RCC 7860 (cell line): ENCODE measurements at regions not wholly inside any gene's neighbourhood (a gene's known extent, or its start where the extent isn't known, plus 50 kb on each side); places are given as distances from the start of the nearest gene placed in this dataset.
"Not testable (repeated sequence)": the region's sequence is repeated elsewhere in the genome, so short reads cannot be mapped to it uniquely, and the experiment has no call there.

Experiments used
- DNase-seq: peaks from one replicate; pipeline ENCODE4 v3.0.0-alpha.2; 2015; ENCODE audit warnings: low spot score
- FAIRE-seq: peaks from 2 replicates; lab custom pipeline; 2012; peaks lifted over from hg19 to GRCh38; lab: Jason Lieb, UNC

DNA sequence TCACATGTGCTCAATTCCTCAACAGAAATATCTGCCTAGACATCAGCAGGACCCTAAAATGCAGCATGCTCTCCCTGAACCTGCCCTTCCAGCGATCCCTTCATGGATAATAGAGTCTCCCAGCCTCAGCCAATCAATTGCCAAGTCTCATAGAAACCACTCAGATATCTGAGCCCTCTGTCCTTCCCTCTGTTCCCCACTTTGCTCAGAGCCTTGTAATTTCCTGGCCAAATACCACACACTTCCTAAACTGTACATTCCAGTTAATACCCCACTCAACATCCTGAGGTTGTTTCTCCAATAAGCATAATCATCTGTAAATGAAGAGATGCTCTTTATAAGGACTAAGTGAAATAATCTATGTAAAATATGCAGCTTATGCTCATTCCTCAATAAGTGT lies 59.3 kb upstream of the PTGFRN start:
- FAIRE-seq (no peak), DNase-seq (no peak)

DNA sequence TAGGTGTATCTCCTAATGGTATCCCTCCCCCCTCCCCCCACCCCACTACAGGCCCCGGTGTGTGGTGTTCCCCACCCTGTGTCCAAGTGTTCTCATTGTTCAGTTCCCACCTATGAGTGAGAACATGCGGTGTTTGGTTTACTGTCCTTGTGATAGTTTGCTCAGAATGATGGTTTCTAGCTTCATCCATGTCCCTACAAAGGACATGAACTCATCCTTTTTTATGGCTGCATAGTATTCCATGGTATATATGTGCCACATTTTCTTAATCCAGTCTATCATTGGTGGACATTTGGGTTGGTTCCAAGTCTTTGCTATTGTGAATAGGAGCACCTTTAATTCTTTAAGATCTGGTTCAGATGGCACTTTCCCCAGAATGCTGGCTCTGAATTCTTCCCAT lies 58.5 kb upstream of the PTGFRN start:
- DNase-seq, FAIRE-seq: not testable (repeated sequence)

DNA sequence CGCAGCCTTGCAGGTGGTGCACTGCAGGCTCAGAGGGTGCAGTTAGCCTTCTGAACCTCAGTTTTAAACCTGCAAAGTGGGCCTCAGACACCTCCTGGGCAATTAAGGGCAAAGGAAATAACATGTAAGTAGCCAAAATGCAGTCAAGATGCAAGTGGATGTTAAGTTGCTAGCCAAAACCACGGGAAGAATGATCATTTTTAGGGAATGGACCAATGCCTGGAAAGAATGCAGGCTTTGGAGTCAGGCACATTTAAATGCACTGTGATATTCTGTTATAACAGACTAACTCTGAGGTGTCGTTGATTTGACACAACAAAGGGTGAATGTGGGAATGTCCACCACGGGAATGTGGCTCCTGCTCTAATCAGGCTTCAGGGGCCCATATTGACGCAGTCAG lies 57.9 kb upstream of the PTGFRN start:
- DNase-seq (no peak), FAIRE-seq (no peak)

DNA sequence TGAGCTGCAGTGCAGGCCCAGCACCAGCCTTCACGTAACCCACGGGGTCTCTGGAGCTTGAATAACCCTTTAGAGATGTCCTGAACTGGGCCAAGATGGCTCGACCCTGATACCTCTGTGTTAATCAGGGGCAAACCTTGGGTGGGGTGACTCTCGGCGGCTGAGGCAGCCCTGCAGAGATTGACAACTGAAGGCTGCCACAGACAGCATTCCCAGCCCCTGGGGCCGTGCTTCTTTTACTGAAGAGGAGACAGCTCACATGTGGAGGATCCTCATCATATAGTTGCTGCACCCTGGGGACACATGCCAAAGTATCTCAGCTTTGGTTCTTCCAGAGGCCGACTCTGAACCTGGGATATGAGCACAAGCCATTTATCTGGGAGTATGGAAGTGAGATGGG lies 57.3 kb upstream of the PTGFRN start:
- FAIRE-seq, result no peak
- no peak for DNase-seq

DNA sequence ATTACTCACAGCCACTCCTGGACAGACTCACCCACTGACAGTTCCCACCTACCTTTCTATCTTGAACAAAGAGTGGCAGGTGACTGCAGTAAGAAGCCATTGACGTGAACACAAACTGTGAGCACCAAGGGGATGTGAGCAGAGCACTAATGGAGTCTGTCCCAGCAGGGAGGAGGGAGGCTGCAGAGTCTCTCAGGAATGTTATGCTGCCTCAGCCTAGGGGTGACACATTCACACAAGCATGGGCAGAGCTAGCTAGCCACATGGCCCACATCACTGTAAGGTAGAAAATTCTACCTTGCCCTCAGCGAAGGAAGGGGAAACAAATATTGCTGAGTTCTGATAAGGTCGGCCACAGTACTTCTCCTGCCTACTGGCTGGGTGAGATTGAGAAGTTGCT lies 56.8 kb upstream of the PTGFRN start:
- FAIRE-seq, result no peak
- DNase-seq, result peak; percentile 56

DNA sequence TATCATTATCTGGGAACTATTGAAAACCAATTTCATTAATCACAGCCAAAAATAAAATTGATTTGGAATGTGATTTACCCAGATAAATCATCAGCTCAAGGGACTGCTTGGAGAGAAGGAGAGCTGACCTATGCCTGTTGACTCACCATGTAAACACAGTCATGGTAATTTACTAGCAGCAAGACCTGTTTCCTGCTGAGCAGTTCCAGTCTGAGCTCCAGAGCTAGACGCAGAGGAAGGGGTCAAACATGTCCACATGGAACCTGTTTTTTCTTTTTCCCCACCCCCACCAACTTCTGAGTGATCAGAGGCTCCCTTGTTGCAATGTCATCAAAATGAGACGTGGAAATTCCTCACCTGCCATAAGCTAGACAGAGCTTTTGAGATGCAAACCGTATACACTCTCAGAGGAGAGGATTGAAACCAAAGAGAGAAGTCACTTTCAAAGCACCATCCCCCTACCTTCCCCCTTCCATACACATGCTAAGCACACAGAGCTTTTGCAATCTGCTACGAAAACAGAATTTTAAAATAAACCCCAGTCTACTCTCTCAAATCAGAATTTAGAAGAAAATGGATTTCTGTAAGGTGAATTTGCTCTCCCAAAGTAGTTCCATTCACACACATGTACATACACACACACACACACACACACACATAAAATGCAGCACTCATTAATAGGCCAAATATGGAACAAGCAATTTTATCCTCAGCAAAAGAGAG lies 55.9 kb upstream of the PTGFRN start:
- FAIRE-seq (peak; percentile 90), DNase-seq (peak; percentile 90)

DNA sequence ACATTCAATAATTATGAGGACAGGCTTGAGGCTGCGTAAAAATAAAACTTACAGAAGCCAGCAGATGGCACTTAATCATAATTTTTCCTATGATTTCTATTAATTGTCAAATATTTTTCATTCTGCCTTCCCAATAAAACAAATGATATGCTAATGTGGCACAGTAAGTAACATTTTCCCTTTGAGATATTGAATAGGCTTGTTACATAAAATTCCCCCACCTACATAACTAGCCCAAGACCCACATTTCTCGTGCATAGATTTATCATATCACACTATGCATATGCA lies 55.4 kb upstream of the PTGFRN start:
- DNase-seq (no peak), FAIRE-seq (no peak)

DNA sequence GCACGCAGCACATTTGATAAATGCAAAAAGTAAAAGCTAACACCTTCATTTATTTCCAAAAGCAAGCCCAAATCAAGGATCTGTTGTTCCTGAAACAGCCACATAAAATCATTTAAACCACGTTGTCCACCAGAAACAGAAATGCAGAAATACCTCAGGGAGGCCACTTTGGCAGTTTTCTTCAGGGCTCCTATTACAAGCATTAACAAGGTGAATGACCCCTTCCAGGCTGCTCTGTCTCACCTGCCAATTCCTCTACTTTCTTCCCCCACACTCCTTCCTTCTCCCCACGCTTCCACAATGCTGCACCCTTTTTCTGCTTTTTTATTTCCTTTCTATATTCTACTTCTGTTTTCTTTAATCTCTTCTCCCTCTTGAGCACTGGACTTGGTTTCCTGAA lies 55.0 kb upstream of the PTGFRN start:
- FAIRE-seq (no peak), DNase-seq (no peak)

DNA sequence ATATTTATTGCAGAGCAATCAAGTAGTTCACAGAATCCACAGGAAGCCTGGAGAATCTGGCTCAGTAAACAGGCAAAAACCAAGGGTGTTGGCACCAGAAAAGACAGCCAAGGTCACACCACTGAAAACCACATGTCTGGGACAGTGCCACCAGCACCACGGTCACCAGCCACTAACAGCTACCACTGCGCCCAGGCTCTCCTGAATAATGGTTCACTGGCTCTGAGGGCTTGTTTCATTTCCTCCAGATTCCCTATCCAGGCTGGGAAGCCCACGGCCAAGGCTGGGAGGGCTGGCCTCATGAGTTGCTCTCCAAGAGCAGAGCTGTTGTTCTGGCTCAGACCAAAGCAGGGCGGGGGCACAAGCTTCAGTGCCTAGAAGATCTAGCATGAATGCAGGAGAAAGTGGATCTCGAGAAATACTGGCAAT lies 54.5 kb upstream of the PTGFRN start:
- DNase-seq, result peak; percentile 55
- FAIRE-seq, result peak; percentile 71

DNA sequence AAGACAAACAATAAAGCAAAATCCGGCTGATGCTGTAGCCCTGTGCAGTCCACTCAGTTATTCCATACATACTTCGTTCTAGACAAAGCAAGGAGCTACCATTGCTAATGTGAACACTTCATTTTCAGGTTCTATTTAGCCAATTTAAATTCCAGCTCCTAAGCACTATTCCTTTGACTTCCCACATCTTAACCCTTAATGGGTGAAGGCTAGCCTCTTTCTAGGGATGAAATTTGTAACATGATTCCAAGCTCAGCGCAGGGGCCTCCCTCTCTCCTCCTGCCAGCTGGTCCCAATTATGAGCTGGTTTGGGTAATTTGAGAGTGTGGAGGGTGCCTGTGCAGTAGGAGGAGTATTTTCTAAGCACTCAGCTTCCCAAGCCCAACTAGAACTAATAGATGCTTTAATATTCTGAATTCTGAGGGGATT lies 53.9 kb upstream of the PTGFRN start:
- no peak for DNase-seq

DNA sequence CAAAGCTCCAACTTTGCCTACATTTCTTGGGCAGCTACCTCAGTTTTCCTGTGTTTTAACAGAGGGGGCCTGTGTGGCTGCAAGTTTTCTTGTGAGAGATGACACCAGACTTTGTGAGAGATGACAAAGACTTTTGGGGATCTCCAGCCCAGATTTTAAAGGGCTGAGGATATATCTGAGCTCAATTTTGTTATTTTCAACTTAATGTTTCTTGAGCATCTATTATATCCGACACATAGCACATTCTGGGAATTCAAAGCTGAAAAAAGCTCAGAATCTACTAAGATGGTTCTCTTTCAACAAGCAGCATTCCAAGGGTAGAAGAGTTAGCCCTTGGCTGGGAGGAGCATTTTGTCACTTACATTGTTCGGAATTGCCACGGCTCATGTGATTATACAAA lies 53.4 kb upstream of the PTGFRN start:
- FAIRE-seq, result no peak
- no peak for DNase-seq

More for the DNA sequence above, 53.9 kb upstream of the PTGFRN start:
- FAIRE-seq, result no peak

DNA sequence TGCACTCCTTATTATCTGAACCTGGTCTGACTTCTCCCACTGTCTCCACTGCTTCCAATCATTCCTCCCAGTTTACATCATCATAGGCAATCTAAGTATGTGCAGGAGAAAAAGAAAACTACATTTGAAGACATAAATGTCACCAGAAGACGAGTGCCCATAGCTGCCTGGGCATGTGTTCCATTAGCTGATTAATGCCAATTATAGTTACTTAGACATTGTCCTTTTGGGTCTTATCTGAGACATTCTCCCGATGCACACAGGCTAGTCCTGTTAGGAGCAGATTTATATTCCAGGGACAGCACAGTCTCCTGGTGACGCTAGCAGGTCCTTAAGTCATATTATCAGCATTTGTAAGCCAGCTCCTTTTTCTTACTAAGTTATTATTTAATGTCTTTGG lies 52.6 kb upstream of the PTGFRN start:
- FAIRE-seq, result no peak
- no peak for DNase-seq
